NCI-H82 (cell line): ENCODE measurements at regions not wholly inside any gene's neighbourhood (a gene's known extent, or its start where the extent isn't known, plus 50 kb on each side); places are given as distances from the start of the nearest gene placed in this dataset.
"Not testable (repeated sequence)": the region's sequence is repeated elsewhere in the genome, so short reads cannot be mapped to it uniquely, and the experiment has no call there.

Source experiments
- DNase-seq: peaks from one replicate; lab custom pipeline; 2025; lab: John Stamatoyannopoulos, UW

GRCh38 chr1:221025956-221026355, 146.7 kb downstream of the HLX start:
- no peak for DNase-seq

- no peak for DNase-seq
Observed at GRCh38 chr1:221029981-221030649, 150.9 kb downstream of the HLX start.

GRCh38 chr1:221030990-221031389, 151.7 kb downstream of the HLX start:
- no peak for DNase-seq

- no peak for DNase-seq
Observed at GRCh38 chr1:221031458-221032203, 152.4 kb downstream of the HLX start.

- no peak for DNase-seq
Observed at GRCh38 chr1:221032204-221032585, 153.0 kb downstream of the HLX start.

- peak; percentile 46 for DNase-seq
Observed at GRCh38 chr1:221032637-221033280, 153.5 kb downstream of the HLX start.

- DNase-seq: no peak
Observed at GRCh38 chr1:221035662-221036153, 156.5 kb downstream of the HLX start.

GRCh38 chr1:221039616-221040015, 160.4 kb downstream of the HLX start:
- DNase-seq: no peak

GRCh38 chr1:221040101-221040500, 160.9 kb downstream of the HLX start:
- DNase-seq: no peak

GRCh38 chr1:221040691-221041285, 161.5 kb downstream of the HLX start:
- DNase-seq: no peak

GRCh38 chr1:221044538-221044937, 165.3 kb downstream of the HLX start:
- DNase-seq: no peak

- no peak for DNase-seq
Observed at GRCh38 chr1:221045151-221045550, 165.9 kb downstream of the HLX start.

- no peak for DNase-seq
Observed at GRCh38 chr1:221045842-221046831, 166.9 kb downstream of the HLX start.

GRCh38 chr1:221051391-221051790, 172.1 kb downstream of the HLX start:
- DNase-seq: not testable (repeated sequence)

- DNase-seq: no peak
Observed at GRCh38 chr1:221053889-221054288, 174.6 kb downstream of the HLX start.

GRCh38 chr1:221059506-221059905, 180.3 kb downstream of the HLX start:
- no peak for DNase-seq

- no peak for DNase-seq
Observed at GRCh38 chr1:221063651-221064050, 184.4 kb downstream of the HLX start.

- no peak for DNase-seq
Observed at GRCh38 chr1:221066351-221067001, 187.2 kb downstream of the HLX start.

- no peak for DNase-seq
Observed at GRCh38 chr1:221067721-221068120, 188.5 kb downstream of the HLX start.

- DNase-seq: no peak
Observed at GRCh38 chr1:221069178-221069903, 190.1 kb downstream of the HLX start.
